GM12874 (cell line): ENCODE measurements at regions not wholly inside any gene's neighbourhood (a gene's known extent, or its start where the extent isn't known, plus 50 kb on each side); places are given as distances from the start of the nearest gene placed in this dataset.

Experiments used
- TF ChIP-seq, protein P1 (sequence below): IDR thresholded peaks from 2 replicates; pipeline ENCODE4 v1.5.1; 2011; ENCODE audit warnings: low read depth, mild to moderate bottlenecking, control low read depth, low read length, moderate library complexity; ENCODE audit not compliant: insufficient read depth

DNA sequence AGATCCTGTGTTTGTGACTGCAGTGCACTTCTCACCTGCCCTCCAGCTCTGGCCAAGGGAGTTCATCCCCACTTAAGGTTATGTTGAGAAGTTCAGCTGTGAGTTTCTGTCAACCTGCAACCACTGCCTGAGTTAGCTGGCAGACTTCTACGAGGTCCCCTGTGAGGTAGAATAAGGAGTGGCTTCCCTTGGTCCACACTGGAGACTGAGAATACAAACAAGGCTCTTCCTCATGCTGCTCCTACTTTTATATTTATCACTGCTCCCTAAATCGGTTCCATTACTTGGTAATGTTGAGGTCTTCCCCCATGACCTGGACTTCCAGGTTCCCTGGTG, 353.2 kb upstream of the CWC22 start:
- TF ChIP-seq, protein P1, sequence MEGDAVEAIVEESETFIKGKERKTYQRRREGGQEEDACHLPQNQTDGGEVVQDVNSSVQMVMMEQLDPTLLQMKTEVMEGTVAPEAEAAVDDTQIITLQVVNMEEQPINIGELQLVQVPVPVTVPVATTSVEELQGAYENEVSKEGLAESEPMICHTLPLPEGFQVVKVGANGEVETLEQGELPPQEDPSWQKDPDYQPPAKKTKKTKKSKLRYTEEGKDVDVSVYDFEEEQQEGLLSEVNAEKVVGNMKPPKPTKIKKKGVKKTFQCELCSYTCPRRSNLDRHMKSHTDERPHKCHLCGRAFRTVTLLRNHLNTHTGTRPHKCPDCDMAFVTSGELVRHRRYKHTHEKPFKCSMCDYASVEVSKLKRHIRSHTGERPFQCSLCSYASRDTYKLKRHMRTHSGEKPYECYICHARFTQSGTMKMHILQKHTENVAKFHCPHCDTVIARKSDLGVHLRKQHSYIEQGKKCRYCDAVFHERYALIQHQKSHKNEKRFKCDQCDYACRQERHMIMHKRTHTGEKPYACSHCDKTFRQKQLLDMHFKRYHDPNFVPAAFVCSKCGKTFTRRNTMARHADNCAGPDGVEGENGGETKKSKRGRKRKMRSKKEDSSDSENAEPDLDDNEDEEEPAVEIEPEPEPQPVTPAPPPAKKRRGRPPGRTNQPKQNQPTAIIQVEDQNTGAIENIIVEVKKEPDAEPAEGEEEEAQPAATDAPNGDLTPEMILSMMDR: no peak

DNA sequence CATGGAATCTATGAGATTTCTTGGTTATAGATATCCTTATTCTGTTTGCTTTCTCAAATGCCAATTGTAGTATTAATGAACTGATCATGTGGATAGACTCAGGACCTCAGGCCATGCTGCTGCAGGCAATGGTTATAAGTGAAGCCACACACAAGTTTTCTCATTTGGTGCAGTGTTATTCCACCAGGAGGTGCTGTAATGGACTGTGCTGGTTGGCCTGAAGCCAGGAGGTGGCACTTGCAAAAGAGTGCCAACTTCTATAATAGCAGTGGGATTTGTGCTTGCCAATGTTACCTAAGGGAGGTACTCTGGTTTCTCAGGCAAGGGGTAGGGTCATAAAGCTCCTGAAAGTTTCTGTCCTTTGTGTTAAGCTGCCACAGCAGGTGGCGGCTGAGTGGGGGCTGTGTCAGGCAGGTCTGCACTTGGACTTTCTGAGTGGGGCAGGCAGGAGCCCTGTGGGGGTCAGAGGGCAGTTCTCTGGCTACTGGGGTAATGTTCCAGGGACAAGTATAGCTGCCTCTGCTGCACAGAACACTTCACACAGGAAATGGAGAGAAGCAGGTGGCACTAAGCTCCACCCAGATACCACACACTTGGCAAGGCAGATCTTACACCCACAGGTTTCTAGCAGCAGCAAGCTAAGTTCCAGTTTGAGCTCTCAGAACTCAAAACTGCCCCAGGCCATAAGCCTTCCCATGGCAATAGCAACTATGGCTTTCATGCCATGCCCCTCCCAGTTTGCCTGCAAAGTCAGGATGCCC, 352.6 kb upstream of the CWC22 start:
- TF ChIP-seq, protein P1: peak; percentile 28; the same call in 1 of the 2 replicates

DNA sequence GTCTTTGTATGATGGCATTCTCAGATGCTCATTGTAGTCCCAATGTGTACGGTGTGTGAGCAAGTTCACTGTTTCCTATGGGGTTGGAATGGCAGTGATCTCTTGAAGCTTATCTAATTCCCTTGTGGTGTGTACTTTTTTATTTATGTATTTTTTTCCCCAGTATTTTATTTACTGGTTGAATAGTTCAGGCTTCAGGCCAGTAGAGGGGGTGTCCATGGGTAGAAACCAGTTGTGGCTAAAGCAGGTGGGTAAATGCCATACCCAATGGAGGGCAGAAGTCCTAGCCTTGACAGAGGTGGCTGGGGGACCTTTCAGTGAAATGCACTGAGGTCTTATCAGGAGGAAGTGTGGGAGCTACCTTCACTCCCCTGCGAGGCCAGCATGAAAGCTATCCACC, 351.4 kb upstream of the CWC22 start:
- TF ChIP-seq, protein P1: no peak

DNA sequence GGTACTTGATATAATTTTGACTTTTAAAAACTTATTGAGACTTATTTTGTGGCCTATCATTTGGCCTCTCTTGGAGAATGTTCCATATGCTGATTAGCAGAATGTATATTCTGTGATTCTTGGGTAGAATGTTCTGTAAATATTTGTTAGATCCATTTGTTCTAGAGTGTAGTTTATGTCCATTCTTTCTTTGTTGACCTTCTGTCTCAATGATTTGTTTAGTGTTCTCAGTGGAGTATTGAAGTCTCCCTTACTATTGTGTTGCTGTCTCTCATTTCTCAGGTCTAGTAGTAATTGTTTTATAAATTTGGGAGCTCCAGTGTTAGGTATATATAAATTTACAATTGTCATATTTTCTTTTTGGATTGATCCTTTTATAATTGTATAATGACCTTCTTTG, 349.6 kb upstream of the CWC22 start:
- TF ChIP-seq, protein P1: no peak

DNA sequence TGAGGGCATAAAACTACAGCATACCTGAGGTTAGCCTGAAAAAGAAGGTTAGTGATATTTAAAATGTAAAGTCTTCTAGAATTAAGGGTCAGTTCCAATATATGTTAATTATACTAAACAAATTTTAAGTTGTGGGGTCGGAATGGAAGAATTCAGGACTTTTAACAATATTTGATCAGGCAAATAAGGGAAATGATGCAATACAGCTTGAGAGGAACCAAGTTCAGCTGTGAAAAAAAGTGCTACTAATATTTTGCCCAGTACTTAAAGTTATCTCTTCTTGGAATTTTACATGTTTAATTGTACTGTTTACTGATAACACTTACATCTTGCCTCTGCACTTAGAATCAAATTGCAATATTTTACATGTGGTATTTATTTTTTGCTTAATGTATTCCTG, 345.5 kb upstream of the CWC22 start:
- TF ChIP-seq, protein P1: no peak

DNA sequence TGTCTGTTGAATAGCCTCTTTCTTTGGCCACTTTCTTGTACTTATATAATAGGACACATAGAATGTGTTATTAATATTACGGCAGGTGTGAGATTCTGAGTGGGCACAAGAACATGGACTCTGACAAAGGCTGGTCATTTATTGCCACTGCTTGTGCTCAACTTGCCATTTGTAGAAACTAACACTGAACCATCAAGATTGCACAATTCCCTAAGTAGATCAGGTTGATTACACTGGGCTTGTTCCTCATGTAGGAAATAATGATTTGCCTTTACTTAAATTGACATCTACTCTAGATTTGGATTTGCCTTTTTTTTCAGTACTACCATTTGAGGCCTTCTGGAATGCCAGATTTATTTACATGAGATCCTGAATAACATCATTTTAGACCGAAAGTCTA, 342.7 kb upstream of the CWC22 start:
- TF ChIP-seq, protein P1: no peak

DNA sequence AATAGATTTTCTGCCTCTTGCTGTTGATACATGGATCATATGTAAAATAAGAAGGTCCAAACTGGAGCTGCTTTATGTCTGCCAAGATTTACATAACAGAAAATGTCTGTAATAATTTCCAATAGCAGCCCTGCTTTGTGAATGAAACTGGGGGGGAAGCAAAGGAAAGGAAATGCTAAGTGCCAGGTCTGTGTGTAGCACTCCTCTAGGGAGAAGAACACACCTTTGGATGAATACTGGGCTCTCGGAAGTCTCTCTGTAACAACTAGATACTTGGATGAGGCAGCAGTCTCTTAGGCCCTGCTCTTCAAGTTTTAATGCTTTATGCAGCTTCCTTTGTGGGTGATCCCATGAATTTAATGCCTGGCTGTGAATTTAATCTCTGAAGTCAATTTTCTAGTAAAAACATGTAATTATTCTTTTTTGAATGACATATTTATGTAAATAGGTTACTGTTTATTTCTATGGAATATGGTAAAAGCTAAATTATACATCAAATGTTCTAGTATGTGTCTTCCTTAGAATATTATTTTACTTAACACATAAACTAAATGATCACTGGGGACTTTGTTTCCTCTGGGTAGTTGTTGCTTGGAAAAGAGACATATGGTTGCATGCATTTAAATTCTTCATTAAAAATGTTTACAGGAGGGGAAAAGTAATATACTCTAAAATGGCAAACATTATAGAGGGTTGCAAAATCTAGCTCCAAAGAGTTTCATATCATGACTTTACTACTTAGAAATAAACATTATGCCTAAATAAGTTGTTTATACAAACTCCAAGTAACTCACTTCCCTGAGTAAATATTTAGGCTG, 336.6 kb upstream of the CWC22 start:
- TF ChIP-seq, protein P1: no peak
